ENCODE measurements at regions not wholly inside any gene's neighbourhood (a gene's known extent, or its start where the extent isn't known, plus 50 kb on each side); places are given as distances from the start of the nearest gene placed in this dataset.
"Not testable (repeated sequence)": the region's sequence is repeated elsewhere in the genome, so short reads cannot be mapped to it uniquely, and the experiment has no call there.

GRCh38 chr5:25764733-25765132 is 1120.0 kb upstream of the CDH10 start:
- DNase-seq: no peak

- DNase-seq: no peak
These were observed 1119.0 kb upstream of the CDH10 start for GRCh38 chr5:25763781-25764180.

- no peak for DNase-seq
These were observed 1110.1 kb upstream of the CDH10 start for GRCh38 chr5:25754895-25755294.

GRCh38 chr5:25744908-25745307 is 1100.1 kb upstream of the CDH10 start:
- no peak for DNase-seq

GRCh38 chr5:25716680-25717079 is 1071.9 kb upstream of the CDH10 start:
- DNase-seq: no peak

GRCh38 chr5:25713259-25713658 is 1068.5 kb upstream of the CDH10 start:
- DNase-seq: no peak

GRCh38 chr5:25707093-25707492 is 1062.3 kb upstream of the CDH10 start:
- no peak for DNase-seq

GRCh38 chr5:25701936-25702335 is 1057.2 kb upstream of the CDH10 start:
- DNase-seq: no peak

GRCh38 chr5:25694801-25695200 is 1050.0 kb upstream of the CDH10 start:
- DNase-seq: no peak

GRCh38 chr5:25688156-25688555 is 1043.4 kb upstream of the CDH10 start:
- DNase-seq: no peak

GRCh38 chr5:25669645-25670401 is 1025.0 kb upstream of the CDH10 start:
- DNase-seq: no peak

- no peak for DNase-seq
These were observed 1017.8 kb upstream of the CDH10 start for GRCh38 chr5:25662610-25663009.

GRCh38 chr5:25650316-25650715 is 1005.5 kb upstream of the CDH10 start:
- not testable (repeated sequence) for DNase-seq

- no peak for DNase-seq
These were observed 1005.0 kb upstream of the CDH10 start for GRCh38 chr5:25649628-25650265.

- no peak for DNase-seq
These were observed 1001.9 kb upstream of the CDH10 start for GRCh38 chr5:25646421-25647341.

GRCh38 chr5:25641124-25641523 is 996.3 kb upstream of the CDH10 start:
- DNase-seq: no peak

GRCh38 chr5:25619273-25619672 is 974.5 kb upstream of the CDH10 start:
- no peak for DNase-seq

GRCh38 chr5:25618821-25619220 is 974.0 kb upstream of the CDH10 start:
- DNase-seq: no peak

GRCh38 chr5:25614466-25614865 is 969.7 kb upstream of the CDH10 start:
- no peak for DNase-seq

- no peak for DNase-seq
These were observed 959.9 kb upstream of the CDH10 start for GRCh38 chr5:25604681-25605080.

- DNase-seq: no peak
These were observed 934.3 kb upstream of the CDH10 start for GRCh38 chr5:25579111-25579510.

GRCh38 chr5:25573691-25574090 is 928.9 kb upstream of the CDH10 start:
- DNase-seq: no peak

GRCh38 chr5:25570067-25570583 is 925.3 kb upstream of the CDH10 start:
- DNase-seq: no peak

All from NCI-H1930 (cell line).